Neural progenitor cell (in vitro differentiated cells): ENCODE measurements at regions not wholly inside any gene's neighbourhood (a gene's known extent, or its start where the extent isn't known, plus 50 kb on each side); places are given as distances from the start of the nearest gene placed in this dataset.

Source experiments
- EZH2 ChIP-seq: fragments of 200-600 bp; sonication (generic); IDR thresholded peaks from 2 replicates; pipeline ENCODE4 v1.6.1; 2017; ENCODE audit warnings: antibody characterized with exemption, mild to moderate bottlenecking, moderate library complexity
- EZH2phosphoT487 ChIP-seq: fragments of 200-600 bp; sonication (generic); IDR thresholded peaks from 2 replicates; pipeline ENCODE4 v1.6.1; 2017; ENCODE audit warnings: antibody characterized with exemption
- TF ChIP-seq, protein P1 (sequence below): fragments of 200-600 bp; sonication (generic); IDR thresholded peaks from 2 replicates; pipeline ENCODE4 v1.5.1; 2017; ENCODE audit warnings: antibody characterized with exemption, mild to moderate bottlenecking

- TF ChIP-seq, protein P1, sequence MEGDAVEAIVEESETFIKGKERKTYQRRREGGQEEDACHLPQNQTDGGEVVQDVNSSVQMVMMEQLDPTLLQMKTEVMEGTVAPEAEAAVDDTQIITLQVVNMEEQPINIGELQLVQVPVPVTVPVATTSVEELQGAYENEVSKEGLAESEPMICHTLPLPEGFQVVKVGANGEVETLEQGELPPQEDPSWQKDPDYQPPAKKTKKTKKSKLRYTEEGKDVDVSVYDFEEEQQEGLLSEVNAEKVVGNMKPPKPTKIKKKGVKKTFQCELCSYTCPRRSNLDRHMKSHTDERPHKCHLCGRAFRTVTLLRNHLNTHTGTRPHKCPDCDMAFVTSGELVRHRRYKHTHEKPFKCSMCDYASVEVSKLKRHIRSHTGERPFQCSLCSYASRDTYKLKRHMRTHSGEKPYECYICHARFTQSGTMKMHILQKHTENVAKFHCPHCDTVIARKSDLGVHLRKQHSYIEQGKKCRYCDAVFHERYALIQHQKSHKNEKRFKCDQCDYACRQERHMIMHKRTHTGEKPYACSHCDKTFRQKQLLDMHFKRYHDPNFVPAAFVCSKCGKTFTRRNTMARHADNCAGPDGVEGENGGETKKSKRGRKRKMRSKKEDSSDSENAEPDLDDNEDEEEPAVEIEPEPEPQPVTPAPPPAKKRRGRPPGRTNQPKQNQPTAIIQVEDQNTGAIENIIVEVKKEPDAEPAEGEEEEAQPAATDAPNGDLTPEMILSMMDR = no peak
- TF ChIP-seq EZH2 (no peak), EZH2phosphoT487 (no peak)
Measured at GRCh38 chr16:56115817-56116576, 75.3 kb upstream of the GNAO1 start.
